H9 (cell line): ENCODE measurements at regions not wholly inside any gene's neighbourhood (a gene's known extent, or its start where the extent isn't known, plus 50 kb on each side); places are given as distances from the start of the nearest gene placed in this dataset.

ENCODE experiments used
- DNase-seq: peaks from one replicate; pipeline ENCODE4 v3.0.0-alpha.2; 2017
- H2AFZ ChIP-seq: one replicate; pipeline ENCODE4 v1.6.1; 2013; ENCODE audit warnings: mild to moderate bottlenecking, low read length, control low read depth, moderate library complexity
- H2AK5ac ChIP-seq: 2 replicates; pipeline ENCODE4 v1.6.1; 2013; ENCODE audit warnings: low read length, control low read depth, mixed read lengths; ENCODE audit not compliant: insufficient read length
- H2BK120ac ChIP-seq: one replicate; pipeline ENCODE4 v1.6.1; 2013; ENCODE audit warnings: low read depth, mild to moderate bottlenecking, low read length, control low read depth, inconsistent platforms; ENCODE audit not compliant: poor library complexity, severe bottlenecking
- H2BK12ac ChIP-seq: 2 replicates; pipeline ENCODE4 v1.6.1; 2013; ENCODE audit warnings: low read length, control low read depth, mixed read lengths, low read depth; ENCODE audit not compliant: insufficient read length
- H2BK15ac ChIP-seq: 2 replicates; pipeline ENCODE4 v1.6.1; 2013; ENCODE audit warnings: low read depth, low read length, control low read depth
- H2BK20ac ChIP-seq: one replicate; pipeline ENCODE4 v1.6.1; 2013; ENCODE audit warnings: low read depth, mild to moderate bottlenecking, low read length, control low read depth, inconsistent platforms; ENCODE audit not compliant: poor library complexity, severe bottlenecking
- H2BK5ac ChIP-seq: 2 replicates; pipeline ENCODE4 v1.6.1; 2013; ENCODE audit warnings: low read length, control low read depth, mixed read lengths; ENCODE audit not compliant: insufficient read length
- H3K14ac ChIP-seq: 2 replicates; pipeline ENCODE4 v1.6.1; 2013; ENCODE audit warnings: low read length, control low read depth; ENCODE audit not compliant: insufficient read depth
- H3K18ac ChIP-seq: 2 replicates; pipeline ENCODE4 v1.6.1; 2013; ENCODE audit warnings: low read depth, mild to moderate bottlenecking, mixed read lengths, low read length, control low read depth; ENCODE audit not compliant: insufficient read length
- H3K23ac ChIP-seq: 2 replicates; pipeline ENCODE4 v1.6.1; 2013; ENCODE audit warnings: low read length, control low read depth, mixed read lengths, low read depth; ENCODE audit not compliant: insufficient read length
- H3K23me2 ChIP-seq: 2 replicates; pipeline ENCODE4 v1.6.1; 2013; ENCODE audit warnings: low read depth, mild to moderate bottlenecking, mixed read lengths, low read length, control low read depth; ENCODE audit not compliant: insufficient read length, poor library complexity, severe bottlenecking
- H3K27ac ChIP-seq: 2 replicates; pipeline ENCODE4 v1.5.1; 2013; ENCODE audit warnings: low read length, control low read depth, mixed read lengths, low read depth; ENCODE audit not compliant: insufficient read length
- H3K27me3 ChIP-seq: 2 replicates; pipeline ENCODE4 v1.6.1; 2013; ENCODE audit warnings: low read length, control low read depth, inconsistent platforms; ENCODE audit not compliant: insufficient read depth
- H3K4ac ChIP-seq: 2 replicates; pipeline ENCODE4 v1.6.1; 2013; ENCODE audit warnings: low read depth, mild to moderate bottlenecking, control low read depth, inconsistent platforms, low read length, moderate library complexity
- H3K4me1 ChIP-seq: 2 replicates; pipeline ENCODE4 v1.6.1; 2013; ENCODE audit warnings: low read length, control low read depth, inconsistent platforms; ENCODE audit not compliant: insufficient read depth
- H3K4me2 ChIP-seq: 2 replicates; pipeline ENCODE4 v1.6.1; 2013; ENCODE audit warnings: low read length, control low read depth, mixed read lengths; ENCODE audit not compliant: insufficient read length, insufficient read depth
- H3K56ac ChIP-seq: 2 replicates; pipeline ENCODE4 v1.6.1; 2013; ENCODE audit warnings: low read depth, mild to moderate bottlenecking, mixed read lengths, low read length, control low read depth; ENCODE audit not compliant: insufficient read length
- H3K79me1 ChIP-seq: 2 replicates; pipeline ENCODE4 v1.6.1; 2013; ENCODE audit warnings: low read depth, mild to moderate bottlenecking, moderate library complexity, low read length, control low read depth, inconsistent platforms; ENCODE audit not compliant: insufficient read depth, poor library complexity, severe bottlenecking
- H3K79me2 ChIP-seq: 2 replicates; pipeline ENCODE4 v1.6.1; 2013; ENCODE audit warnings: low read length, control low read depth, inconsistent platforms; ENCODE audit not compliant: insufficient read depth
- H3K9ac ChIP-seq: 2 replicates; pipeline ENCODE4 v1.6.1; 2013; ENCODE audit warnings: low read length, control low read depth, mixed read lengths; ENCODE audit not compliant: insufficient read length; ENCODE audit errors: extremely low read depth
- H3K9me3 ChIP-seq: one replicate; pipeline ENCODE4 v1.6.1; 2013; ENCODE audit warnings: low read depth, low read length, inconsistent platforms; ENCODE audit not compliant: control insufficient read depth
- H3T11ph ChIP-seq: one replicate; pipeline ENCODE4 v1.6.1; 2013; ENCODE audit warnings: mild to moderate bottlenecking, low read length, control low read depth, inconsistent platforms
- H4K20me1 ChIP-seq: one replicate; pipeline ENCODE4 v1.6.1; 2013; ENCODE audit not compliant: control insufficient read depth, insufficient read length, insufficient read depth
- H4K5ac ChIP-seq: 2 replicates; pipeline ENCODE4 v1.6.1; 2013; ENCODE audit warnings: low read depth, mild to moderate bottlenecking, mixed read lengths, low read length, control low read depth; ENCODE audit not compliant: insufficient read length
- H4K8ac ChIP-seq: replicated peaks from 2 replicates; pipeline ENCODE4 v1.6.1; 2013; ENCODE audit warnings: low read length, control low read depth, mixed read lengths, low read depth; ENCODE audit not compliant: insufficient read length
- H4K91ac ChIP-seq: 2 replicates; pipeline ENCODE4 v1.6.1; 2013; ENCODE audit warnings: low read depth, mild to moderate bottlenecking, moderate library complexity, mixed read lengths, low read length, control low read depth; ENCODE audit not compliant: insufficient read length
- H3K27ac Mint-ChIP-seq, 3 experiments: 2 replicates in 2 of 3; 3 replicates in 1 of 3; pipeline ENCODE4 v1.8.0; 2020 to 2021; ENCODE audit warnings: mixed read lengths in 3 of 3, mild to moderate bottlenecking in 1 of 3, moderate library complexity in 1 of 3
- H3K27me3 Mint-ChIP-seq: 2 replicates; pipeline ENCODE4 v1.8.0; 2021; ENCODE audit warnings: low read depth, mild to moderate bottlenecking, moderate library complexity, mixed read lengths
- H3K36me3 Mint-ChIP-seq, 3 experiments: 2 replicates in 2 of 3; 3 replicates in 1 of 3; pipeline ENCODE4 v1.8.0; 2020 to 2021; ENCODE audit warnings: low read depth in 3 of 3, mixed read lengths in 3 of 3; ENCODE audit not compliant: insufficient read depth in 1 of 3
- H3K4me1 Mint-ChIP-seq, 2 experiments: 2 replicates each; pipeline ENCODE4 v1.8.0; 2020; ENCODE audit warnings: mixed read lengths in 2 of 2
- H3K4me3 Mint-ChIP-seq, 2 experiments: 2 replicates in 1 of 2; 3 replicates in 1 of 2; pipeline ENCODE4 v1.8.0; 2020 to 2021; ENCODE audit warnings: mild to moderate bottlenecking in 2 of 2, mixed read lengths in 2 of 2, moderate library complexity in 1 of 2
- H3K9me3 Mint-ChIP-seq, 2 experiments: 2 replicates in 1 of 2; 3 replicates in 1 of 2; pipeline ENCODE4 v1.8.0; 2020; ENCODE audit warnings: mild to moderate bottlenecking in 2 of 2, mixed read lengths in 2 of 2, moderate library complexity in 1 of 2
- whole genome bisulfite sequencing: extraction: QIAGEN DNeasy Blood & Tissue Kit; methylation state at CpG from one replicate; pipeline ENCODE4 v1.1.7; 2013; ENCODE audit warnings: missing lambda C conversion rate, low lambda C conversion rate, mixed read lengths; ENCODE audit not compliant: insufficient read length; ENCODE audit errors: extremely low coverage; 5-methylcytosine and 5-hydroxymethylcytosine counted together
- TF ChIP-seq, protein P1 (sequence below): fragments of 200-600 bp; sonication (generic); conservative IDR thresholded peaks from 3 replicates; pipeline ENCODE4 v1.8.0; 2021; ENCODE audit warnings: antibody characterized with exemption, mild to moderate bottlenecking

DNA sequence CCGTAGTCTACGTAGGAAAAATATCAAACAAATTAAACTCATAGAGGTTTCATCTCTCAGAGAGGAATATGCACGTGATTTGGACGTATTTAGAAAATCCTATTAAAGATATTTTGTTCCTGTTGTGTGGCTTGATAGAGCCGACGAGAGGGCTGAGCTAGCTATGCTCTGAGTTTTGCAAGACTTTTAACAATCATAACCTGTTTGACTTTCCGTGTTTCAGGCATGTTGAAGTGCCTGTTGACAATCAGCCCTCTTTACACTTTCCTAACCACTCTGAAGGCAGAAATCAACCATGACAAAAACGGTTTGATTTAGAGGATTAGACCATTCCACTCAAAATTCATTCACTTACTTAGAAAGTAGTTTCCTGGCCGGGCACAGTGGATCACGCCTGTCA is 297.3 kb downstream of the ASMT start:
- no peak overlapping the region for H3K27ac ChIP-seq
- no peak overlapping the region for H3K4me3 Mint-ChIP-seq
- H4K5ac ChIP-seq = no peak overlapping the region
- no peak overlapping the region for H2BK5ac ChIP-seq
- H2BK15ac ChIP-seq = no peak overlapping the region
- H3K36me3 Mint-ChIP-seq = peaks cover 0 to 3% (median 0%) of the 10 kb centered on the region in 3 experiments; a peak in 2 of 7 replicates
- no peak overlapping the region for H3K4ac ChIP-seq
- no peak overlapping the region for H3K18ac ChIP-seq
- WGBS = no CpG with 5 or more reads among the region's 10 CpGs
- no peak overlapping the region for H3K4me2 ChIP-seq
- no peak overlapping the region for H3K9ac ChIP-seq
- no peaks in the 10 kb centered on the region for H3K23me2 ChIP-seq
- H3K4me1 Mint-ChIP-seq = peaks cover 12 to 19% of the 10 kb centered on the region in 2 experiments
- H3K9me3 ChIP-seq = no peaks in the 10 kb centered on the region
- no peaks in the 10 kb centered on the region for H3K27me3 ChIP-seq
- no peak overlapping the region for H3T11ph ChIP-seq
- H3K9me3 Mint-ChIP-seq = peaks cover 0 to 5% of the 10 kb centered on the region in 2 experiments; a peak in 3 of 5 replicates
- H3K56ac ChIP-seq = no peak overlapping the region
- no peak for DNase-seq
- no peaks in the 10 kb centered on the region for H3K79me2 ChIP-seq
- H4K91ac ChIP-seq = no peak overlapping the region
- no peak overlapping the region for H3K27ac Mint-ChIP-seq
- no peaks in the 10 kb centered on the region for H3K79me1 ChIP-seq
- H3K27me3 Mint-ChIP-seq = peaks cover 12% of the 10 kb centered on the region
- TF ChIP-seq, protein P1, sequence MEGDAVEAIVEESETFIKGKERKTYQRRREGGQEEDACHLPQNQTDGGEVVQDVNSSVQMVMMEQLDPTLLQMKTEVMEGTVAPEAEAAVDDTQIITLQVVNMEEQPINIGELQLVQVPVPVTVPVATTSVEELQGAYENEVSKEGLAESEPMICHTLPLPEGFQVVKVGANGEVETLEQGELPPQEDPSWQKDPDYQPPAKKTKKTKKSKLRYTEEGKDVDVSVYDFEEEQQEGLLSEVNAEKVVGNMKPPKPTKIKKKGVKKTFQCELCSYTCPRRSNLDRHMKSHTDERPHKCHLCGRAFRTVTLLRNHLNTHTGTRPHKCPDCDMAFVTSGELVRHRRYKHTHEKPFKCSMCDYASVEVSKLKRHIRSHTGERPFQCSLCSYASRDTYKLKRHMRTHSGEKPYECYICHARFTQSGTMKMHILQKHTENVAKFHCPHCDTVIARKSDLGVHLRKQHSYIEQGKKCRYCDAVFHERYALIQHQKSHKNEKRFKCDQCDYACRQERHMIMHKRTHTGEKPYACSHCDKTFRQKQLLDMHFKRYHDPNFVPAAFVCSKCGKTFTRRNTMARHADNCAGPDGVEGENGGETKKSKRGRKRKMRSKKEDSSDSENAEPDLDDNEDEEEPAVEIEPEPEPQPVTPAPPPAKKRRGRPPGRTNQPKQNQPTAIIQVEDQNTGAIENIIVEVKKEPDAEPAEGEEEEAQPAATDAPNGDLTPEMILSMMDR = no peak
- H4K8ac ChIP-seq = no peak overlapping the region
- H2BK20ac ChIP-seq = no peak overlapping the region
- H4K20me1 ChIP-seq = no peaks in the 10 kb centered on the region
- H2AFZ ChIP-seq = no peak overlapping the region
- no peak overlapping the region for H2BK12ac ChIP-seq
- H3K14ac ChIP-seq = no peak overlapping the region
- no peak overlapping the region for H2AK5ac ChIP-seq
- no peak overlapping the region for H3K23ac ChIP-seq
- H2BK120ac ChIP-seq = no peak overlapping the region
- H3K4me1 ChIP-seq = no peaks in the 10 kb centered on the region
